Peyer's patch (tissue), 4 donors: ENCODE measurements at regions not wholly inside any gene's neighbourhood (a gene's known extent, or its start where the extent isn't known, plus 50 kb on each side); places are given as distances from the start of the nearest gene placed in this dataset.

ENCODE experiments used
- DNase-seq, 3 donors: peaks; one replicate each; pipeline ENCODE4 v3.0.0-alpha.2; 2017 to 2019
- H3K27ac ChIP-seq, 4 donors: fragments of 200-600 bp; sonication (generic); one replicate each; pipeline ENCODE4 v1.5.1; 2016 to 2019
- H3K27me3 ChIP-seq, 2 donors: fragments of 200-600 bp; sonication (generic); one replicate each; pipeline ENCODE4 v1.5.1; 2019
- H3K36me3 ChIP-seq, 3 donors: fragments of 200-600 bp; sonication (generic); one replicate each; pipeline ENCODE4 v1.5.1; 2016 to 2019
- H3K4me1 ChIP-seq, 4 donors: fragments of 200-600 bp; sonication (generic); one replicate each; pipeline ENCODE4 v1.5.1; 2016 to 2019
- H3K4me3 ChIP-seq, 4 donors: fragments of 200-600 bp; sonication (generic); 1 replicate in 3 of 4; 2 replicates in 1 of 4; pipeline ENCODE4 v1.5.1; 2016 to 2019; ENCODE audit warnings: mild to moderate bottlenecking in 1 of 4
- H3K9me3 ChIP-seq, 4 donors: fragments of 200-600 bp; sonication (generic); one replicate each; pipeline ENCODE4 v1.5.1; 2016 to 2019; ENCODE audit warnings: mild to moderate bottlenecking in 1 of 4
- CTCF ChIP-seq, 6 experiments: fragments of 450-650 bp in 4 of 6; fragments of 200-600 bp in 2 of 6; sonication (generic) in 1 of 6; IDR thresholded peaks; one replicate each; pipeline ENCODE4 v1.5.1; 2017 to 2019; ENCODE audit warnings: antibody characterized with exemption in 6 of 6, mild to moderate bottlenecking in 3 of 6, moderate library complexity in 1 of 6
- POLR2A ChIP-seq, 2 donors: fragments of 450-650 bp; IDR thresholded peaks; one replicate each; pipeline ENCODE4 v1.5.1; 2017; ENCODE audit warnings: antibody characterized with exemption in 2 of 2, mild to moderate bottlenecking in 2 of 2, moderate library complexity in 2 of 2

- Histone ChIP-seq H3K27me3 (no peaks in the 10 kb centered on the region), H3K36me3 (no peaks in the 10 kb centered on the region), H3K27ac (no peak overlapping the region), H3K9me3 (no peaks in the 10 kb centered on the region), H3K4me1 (no peaks in the 10 kb centered on the region), H3K4me3 (no peak overlapping the region)
- TF ChIP-seq CTCF (IDR thresholded peaks at IDR 0.05), result no peak
- no peak for DNase-seq
Observed at GRCh38 chr15:58324533-58324932, 107.3 kb upstream of the LIPC start.

- TF ChIP-seq CTCF (IDR thresholded peaks at IDR 0.05), result no peak
- no peak for TF ChIP-seq POLR2A (IDR thresholded peaks at IDR 0.05)
- Histone ChIP-seq H3K4me1 (peaks cover 0 to 28% (median 8%) of the 10 kb centered on the region in 4 donors), H3K9me3 (no peaks in the 10 kb centered on the region), H3K36me3 (no peaks in the 10 kb centered on the region), H3K27ac (no peak overlapping the region), H3K4me3 (no peak overlapping the region), H3K27me3 (no peaks in the 10 kb centered on the region)
- DNase-seq, result no peak
Observed at GRCh38 chr15:58327958-58328357, 103.8 kb upstream of the LIPC start.

GRCh38 chr15:58329211-58329610 is 102.6 kb upstream of the LIPC start:
- Histone ChIP-seq H3K27ac (no peak overlapping the region), H3K27me3 (no peaks in the 10 kb centered on the region), H3K4me3 (no peak overlapping the region)

GRCh38 chr15:58329781-58330671 is 101.8 kb upstream of the LIPC start:
- no peak overlapping the region for H3K4me3 ChIP-seq
- no peaks in the 10 kb centered on the region for H3K27me3 ChIP-seq
- no peak for TF ChIP-seq CTCF (IDR thresholded peaks at IDR 0.05)
- no peak for TF ChIP-seq POLR2A (IDR thresholded peaks at IDR 0.05)

More at GRCh38 chr15:58329211-58329610, 102.6 kb upstream of the LIPC start:
- no peak for DNase-seq
- Histone ChIP-seq H3K36me3 (no peaks in the 10 kb centered on the region), H3K4me1 (peaks cover 0 to 34% (median 8%) of the 10 kb centered on the region in 4 donors), H3K9me3 (no peaks in the 10 kb centered on the region)
- no peak for TF ChIP-seq CTCF (IDR thresholded peaks at IDR 0.05)
- TF ChIP-seq POLR2A (IDR thresholded peaks at IDR 0.05), result no peak

GRCh38 chr15:58330741-58331559 is 100.8 kb upstream of the LIPC start:
- Histone ChIP-seq H3K27me3 (no peaks in the 10 kb centered on the region), H3K27ac (peak overlapping the region; percentile 27 to 89 (median 60)), H3K36me3 (no peaks in the 10 kb centered on the region), H3K4me1 (peaks cover 0 to 34% (median 8%) of the 10 kb centered on the region in 4 donors), H3K9me3 (no peaks in the 10 kb centered on the region), H3K4me3 (no peak overlapping the region)
- no peak for DNase-seq
- TF ChIP-seq CTCF (IDR thresholded peaks at IDR 0.05) (no peak), POLR2A (IDR thresholded peaks at IDR 0.05) (no peak)

More at GRCh38 chr15:58329781-58330671, 101.8 kb upstream of the LIPC start:
- peak overlapping the region in 3 of 4 donors; percentile 12 to 82 (median 27) for H3K27ac ChIP-seq
- H3K36me3 ChIP-seq, result no peaks in the 10 kb centered on the region
- no peak for DNase-seq
- H3K9me3 ChIP-seq, result no peaks in the 10 kb centered on the region
- peaks cover 0 to 34% (median 8%) of the 10 kb centered on the region in 4 donors for H3K4me1 ChIP-seq
